Fibroblast of peridontal ligament (primary cell): ENCODE measurements at regions not wholly inside any gene's neighbourhood (a gene's known extent, or its start where the extent isn't known, plus 50 kb on each side); places are given as distances from the start of the nearest gene placed in this dataset.

Experiments used
- DNase-seq: peaks from one replicate; pipeline ENCODE4 v3.0.0-alpha.2; 2010; ENCODE audit errors: extremely low read depth

DNA sequence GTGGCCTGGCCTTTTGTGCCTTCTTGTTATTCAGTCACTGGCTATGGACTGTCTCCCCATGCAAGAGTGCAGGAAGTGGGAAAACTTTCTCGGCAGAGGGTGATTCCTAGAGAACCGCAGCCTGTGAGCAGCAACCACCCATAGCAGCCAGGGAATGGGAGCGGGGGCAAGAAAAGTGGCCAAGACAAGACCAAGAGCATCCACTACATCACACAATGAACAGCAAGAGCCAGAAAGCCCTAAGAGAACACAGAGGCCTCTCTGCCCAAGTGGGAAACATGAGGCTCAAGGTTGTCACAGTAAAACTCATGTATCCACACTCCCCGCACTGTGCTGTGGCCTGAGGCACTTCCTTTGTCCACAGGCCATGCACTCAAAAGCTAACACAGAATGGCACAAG, 129.1 kb upstream of the FSTL4 start:
- DNase-seq = no peak

DNA sequence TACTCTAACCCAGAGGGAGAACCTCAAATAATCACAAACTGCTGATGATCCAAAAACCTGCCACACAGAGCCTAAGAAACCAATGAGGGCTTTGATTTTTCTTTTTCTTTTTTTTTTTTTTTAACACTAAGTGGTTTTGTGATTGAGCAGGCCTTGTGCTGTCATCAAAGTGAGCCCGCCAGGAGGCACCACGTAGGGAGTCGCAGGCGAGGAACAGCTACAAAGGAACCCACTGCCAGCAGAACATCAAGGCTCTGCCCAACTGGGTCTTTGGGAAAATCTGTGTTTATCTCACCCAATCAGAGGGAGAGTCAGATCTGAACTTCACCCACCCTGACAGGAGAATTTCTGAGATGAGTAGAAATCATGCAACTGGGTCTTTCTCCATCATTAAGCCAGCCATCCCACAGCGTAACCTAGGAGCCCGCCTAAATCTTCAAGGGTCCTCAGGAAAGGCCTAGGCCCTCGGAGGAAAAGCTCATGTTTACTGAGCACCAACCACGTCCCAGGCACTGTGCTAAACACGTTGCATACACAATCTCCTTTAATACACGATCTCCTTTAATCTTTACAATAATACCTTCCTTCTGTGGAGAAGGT, 126.9 kb upstream of the FSTL4 start:
- DNase-seq = no peak

DNA sequence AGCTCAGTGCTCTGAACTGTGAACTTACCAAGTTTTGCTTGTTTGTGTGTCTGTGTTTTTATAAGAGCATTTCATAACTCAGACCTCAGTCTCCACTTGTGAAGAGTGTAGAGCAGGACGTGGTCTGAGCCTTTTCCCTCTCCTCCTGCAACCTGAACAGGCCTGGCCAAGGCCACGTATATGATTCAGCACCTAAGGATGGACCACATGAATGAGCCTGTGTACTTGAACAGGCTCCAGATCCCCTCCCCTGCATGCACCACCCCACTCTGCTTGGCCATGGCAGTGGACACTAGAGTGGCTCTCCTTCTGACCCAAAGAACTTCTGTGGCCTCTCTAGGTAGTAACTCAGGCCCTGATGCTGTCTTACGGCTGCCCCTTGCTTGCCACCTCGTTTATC, 125.9 kb upstream of the FSTL4 start:
- DNase-seq = no peak

GRCh38 chr5:133736512-133736911, 124.2 kb upstream of the FSTL4 start:
- DNase-seq = no peak

- no peak for DNase-seq
Observed at GRCh38 chr5:133735346-133735745, 123.0 kb upstream of the FSTL4 start.

DNA sequence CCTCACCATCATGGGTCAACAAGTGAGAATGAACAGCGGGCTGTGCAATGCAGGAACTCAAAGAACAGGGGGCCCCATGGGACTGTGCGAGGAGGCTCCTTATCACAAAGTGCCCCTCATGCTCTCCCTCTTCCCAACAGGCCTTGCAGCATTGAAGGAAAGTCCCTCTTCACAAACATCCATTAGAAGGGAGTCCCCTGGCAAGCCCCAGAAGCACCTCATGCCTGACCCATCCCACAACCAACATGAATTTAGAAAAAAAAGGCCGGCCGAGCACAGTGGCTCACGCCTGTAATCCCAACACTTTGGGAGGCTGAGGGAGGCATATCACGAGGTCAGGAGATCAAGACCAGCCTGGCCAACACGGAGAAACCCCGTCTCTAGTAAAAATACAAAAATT, 122.6 kb upstream of the FSTL4 start:
- no peak for DNase-seq

DNA sequence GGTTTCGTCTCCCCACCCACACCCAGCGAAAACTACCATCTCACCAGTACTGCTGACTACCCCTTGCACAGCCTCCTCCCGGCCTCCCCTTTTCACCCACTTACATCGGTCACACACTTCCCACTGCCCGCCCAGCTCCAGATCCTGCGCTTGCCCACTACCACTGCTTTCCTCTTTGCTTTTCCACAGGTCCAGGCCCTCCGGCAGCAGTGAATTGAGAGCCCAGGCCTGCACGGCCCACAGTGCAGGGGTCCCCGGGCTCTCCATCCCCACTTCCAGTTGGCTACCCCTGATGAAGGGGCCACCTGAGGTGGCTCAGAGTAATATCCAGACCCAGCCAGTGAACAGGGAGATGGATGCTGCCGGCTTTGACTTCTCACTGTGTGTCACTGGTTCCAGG, 120.2 kb upstream of the FSTL4 start:
- no peak for DNase-seq

DNA sequence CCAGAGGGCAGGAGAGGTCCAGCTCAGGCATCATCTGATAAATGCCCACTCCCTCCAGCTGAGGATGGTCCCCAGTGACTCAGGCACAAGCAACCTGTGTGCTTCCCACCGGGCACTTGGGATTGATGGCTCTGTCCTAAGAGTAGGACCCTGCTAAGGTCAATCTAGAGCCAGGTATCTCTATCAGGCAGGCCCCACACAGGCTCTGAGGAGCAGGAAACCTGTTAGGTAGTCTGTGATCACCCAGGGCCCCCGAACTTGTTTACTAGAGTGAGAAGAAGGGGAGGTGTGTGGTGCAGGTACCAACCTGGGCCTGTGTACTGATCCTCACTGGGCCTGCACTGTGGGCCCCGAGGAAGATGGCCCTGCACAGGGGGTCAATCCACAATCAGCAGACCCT, 119.6 kb upstream of the FSTL4 start:
- no peak for DNase-seq

DNA sequence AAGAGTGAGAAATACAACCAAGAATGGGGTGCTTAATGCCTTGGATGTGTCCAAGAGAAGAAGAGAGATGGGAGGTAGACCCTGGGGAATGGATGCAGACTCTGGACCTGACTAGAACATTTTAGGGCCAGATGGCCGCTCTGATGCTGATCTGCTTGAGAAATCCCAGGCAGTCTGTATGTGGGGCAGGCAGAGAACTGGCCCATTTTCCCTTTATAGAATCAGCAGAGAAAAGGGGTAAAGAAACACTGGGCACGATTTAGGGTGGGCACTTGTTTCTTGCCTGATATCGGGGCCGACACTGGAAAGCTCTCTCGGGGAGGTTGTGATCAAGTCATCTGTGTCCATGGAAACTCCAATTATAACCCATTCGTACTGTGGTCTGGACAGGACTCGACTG, 118.5 kb upstream of the FSTL4 start:
- DNase-seq = no peak

GRCh38 chr5:133730346-133730745, 118.0 kb upstream of the FSTL4 start:
- DNase-seq = no peak

DNA sequence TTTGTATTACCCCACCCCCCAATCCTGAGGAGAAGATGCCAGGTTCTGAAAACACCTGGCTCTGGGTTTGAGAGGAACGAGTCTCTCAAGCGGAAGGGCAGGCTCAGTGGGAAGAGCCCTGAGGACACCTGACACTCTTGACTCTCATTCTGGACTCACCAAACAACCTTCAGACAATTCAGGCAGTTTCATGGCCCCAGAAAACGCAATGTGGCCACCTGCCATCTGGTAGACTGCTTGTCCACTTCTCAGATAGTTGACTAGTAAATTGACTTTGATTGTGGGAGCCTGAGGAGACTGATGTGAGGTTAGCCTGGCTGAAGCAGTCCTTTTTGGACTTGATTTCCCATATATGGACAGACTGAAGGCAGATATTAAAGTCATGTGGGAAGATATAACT, 117.5 kb upstream of the FSTL4 start:
- no peak for DNase-seq

GRCh38 chr5:133728475-133728874, 116.1 kb upstream of the FSTL4 start:
- DNase-seq = peak; percentile 1

GRCh38 chr5:133727636-133728035, 115.3 kb upstream of the FSTL4 start:
- DNase-seq = no peak

DNA sequence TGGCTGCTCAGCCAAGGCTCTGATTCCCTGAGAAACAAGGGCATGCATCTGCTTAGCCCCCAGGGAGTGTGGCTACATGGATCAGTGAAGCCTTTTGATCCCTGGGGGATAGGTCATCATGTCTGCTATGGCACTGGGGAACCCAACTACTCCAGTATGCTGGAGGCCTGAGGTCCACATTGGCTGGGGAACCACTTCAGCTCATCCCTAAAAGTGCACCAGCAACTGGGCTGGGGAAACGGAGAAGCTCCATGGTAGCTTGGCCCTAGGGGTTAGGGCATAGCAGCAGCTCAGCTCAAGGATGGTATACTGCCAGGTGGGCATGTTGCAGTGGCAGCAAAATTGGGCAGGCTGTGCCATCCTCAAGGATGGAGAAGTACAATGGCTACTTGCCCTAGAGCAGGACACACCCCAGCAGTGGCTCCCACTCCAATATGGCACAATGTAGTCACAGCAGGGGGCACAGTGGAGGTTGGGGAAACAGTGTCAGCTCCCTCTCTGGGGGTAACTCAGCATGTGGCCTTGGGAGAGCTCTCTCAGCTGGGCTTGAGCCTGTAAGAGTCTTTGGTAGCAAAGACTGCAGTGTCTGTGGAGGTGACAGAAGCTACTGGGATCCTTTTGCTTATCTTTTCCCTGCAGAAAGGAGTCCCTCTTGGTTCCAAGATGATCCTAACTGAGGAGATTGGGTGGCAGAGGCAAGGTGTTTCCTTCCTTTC, 111.5 kb upstream of the FSTL4 start:
- DNase-seq = no peak

DNA sequence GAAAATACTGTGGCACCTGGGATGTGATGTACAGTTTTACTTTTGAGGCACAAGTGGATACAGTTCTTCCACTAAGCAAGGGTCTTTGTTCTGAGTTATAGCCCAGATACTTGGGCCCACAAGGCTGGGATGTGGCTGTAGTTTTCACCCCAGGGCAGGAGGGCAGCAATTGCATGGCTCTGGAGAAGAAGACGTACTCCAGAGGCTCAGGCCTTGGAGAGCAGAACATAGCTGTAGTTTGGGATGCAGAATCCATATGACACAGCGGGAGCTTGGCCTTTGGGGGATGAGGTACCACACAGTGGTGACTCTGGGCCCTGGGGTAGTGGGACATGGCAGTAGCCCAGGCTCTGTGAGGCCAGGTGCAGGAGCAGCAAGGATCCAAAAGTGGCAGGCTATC, 110.8 kb upstream of the FSTL4 start:
- no peak for DNase-seq

DNA sequence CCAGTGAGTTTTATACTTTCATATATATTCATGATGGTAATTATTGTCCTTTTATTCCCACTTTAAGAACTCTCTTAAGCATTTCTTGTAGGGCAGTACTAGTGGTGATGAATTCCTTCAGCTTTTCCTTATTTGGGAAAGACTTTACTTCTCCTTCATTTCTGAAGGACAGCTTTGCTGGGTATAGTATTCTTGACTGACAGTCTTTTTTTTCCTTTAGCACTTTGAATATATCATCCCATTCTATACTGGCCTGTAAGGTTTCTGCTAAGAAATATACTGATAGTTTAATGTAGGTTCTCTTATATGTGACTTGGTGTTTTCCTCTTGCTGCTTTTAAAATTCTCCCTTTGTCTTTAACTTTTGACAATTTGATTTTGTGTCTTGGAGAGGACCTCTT, 109.0 kb upstream of the FSTL4 start:
- DNase-seq = no peak

DNA sequence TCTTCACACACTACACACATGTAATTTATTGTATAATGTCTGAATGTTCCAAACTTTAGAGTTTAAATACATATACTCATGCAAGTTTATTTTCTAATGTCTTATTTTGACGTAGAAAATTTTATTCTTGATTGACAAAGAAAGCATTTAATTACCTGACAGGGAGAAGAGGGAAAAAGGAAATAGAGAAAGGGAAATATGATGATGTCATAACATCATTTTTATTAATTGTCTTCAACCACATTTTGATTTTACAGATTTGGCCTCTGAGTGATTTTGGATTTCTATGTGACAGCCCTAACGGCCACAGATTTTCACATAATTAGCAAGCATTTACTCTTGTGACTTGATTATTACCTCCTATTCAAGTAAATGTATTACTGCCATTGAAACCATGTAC, 106.1 kb upstream of the FSTL4 start:
- no peak for DNase-seq

DNA sequence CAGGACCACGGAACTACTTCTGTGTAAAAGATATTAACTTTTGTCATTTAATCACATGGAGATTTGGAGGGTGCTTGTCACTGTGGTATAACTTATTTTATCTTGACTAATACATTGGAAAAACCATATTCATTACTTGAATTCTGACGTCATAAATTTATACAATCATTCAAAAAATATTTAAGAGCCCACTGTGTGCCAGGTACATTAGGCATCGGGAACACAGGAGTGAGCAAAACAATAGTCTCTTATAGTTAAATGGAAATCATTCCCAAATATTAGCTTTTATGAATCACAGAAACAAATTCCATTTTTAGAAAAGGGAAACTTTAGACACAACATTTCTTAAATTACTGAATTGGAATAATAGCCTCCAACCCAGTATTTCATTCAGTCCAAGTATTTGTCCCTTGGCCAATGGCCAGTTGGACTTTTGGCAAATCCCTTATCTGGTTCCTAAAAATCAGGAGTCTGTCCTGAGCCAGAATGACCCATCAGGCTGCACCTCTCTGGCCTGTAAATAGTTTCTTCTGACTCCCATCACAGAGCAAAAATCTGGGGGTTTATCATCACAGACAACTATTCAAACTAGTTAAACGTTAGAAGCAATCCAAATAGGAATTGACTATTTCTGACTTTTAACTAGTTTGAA, 104.3 kb upstream of the FSTL4 start:
- no peak for DNase-seq

DNA sequence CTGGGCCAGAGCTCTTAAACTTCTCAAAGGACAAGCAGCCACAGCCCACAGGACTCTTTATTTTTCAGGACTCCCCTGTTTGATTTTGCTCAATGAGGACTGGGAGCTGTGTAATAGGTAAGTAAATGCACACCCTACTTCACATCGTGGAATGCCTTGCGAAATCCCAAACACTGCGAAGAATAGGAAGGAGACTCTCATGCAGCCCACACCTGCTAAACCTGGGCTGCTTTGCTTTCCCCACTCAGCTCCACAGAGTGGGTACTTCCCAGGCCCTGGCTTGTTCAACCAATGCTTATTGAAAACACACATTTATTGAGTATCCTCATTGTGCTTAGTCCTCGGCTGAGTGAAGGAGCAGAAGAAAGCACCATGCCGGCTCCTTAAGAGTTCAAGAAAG, 103.3 kb upstream of the FSTL4 start:
- no peak for DNase-seq

DNA sequence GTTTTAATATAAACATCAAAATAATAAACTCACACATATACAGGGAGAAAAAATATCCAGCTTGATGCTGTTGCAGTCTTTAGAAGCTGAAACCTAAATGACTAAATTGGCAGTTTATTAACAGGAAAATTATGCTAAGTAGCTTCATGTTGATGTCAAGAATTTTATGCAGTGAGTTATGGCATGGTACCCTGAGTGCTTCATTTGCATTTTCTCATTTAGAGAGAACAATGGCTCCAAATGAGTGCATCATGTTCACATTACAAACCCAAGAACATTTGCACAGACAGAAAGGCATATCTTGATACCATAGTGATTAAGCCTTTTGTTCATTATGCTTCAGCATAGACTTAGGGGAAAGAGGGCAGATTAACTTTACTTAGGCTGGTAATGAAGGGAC, 102.9 kb upstream of the FSTL4 start:
- no peak for DNase-seq

DNA sequence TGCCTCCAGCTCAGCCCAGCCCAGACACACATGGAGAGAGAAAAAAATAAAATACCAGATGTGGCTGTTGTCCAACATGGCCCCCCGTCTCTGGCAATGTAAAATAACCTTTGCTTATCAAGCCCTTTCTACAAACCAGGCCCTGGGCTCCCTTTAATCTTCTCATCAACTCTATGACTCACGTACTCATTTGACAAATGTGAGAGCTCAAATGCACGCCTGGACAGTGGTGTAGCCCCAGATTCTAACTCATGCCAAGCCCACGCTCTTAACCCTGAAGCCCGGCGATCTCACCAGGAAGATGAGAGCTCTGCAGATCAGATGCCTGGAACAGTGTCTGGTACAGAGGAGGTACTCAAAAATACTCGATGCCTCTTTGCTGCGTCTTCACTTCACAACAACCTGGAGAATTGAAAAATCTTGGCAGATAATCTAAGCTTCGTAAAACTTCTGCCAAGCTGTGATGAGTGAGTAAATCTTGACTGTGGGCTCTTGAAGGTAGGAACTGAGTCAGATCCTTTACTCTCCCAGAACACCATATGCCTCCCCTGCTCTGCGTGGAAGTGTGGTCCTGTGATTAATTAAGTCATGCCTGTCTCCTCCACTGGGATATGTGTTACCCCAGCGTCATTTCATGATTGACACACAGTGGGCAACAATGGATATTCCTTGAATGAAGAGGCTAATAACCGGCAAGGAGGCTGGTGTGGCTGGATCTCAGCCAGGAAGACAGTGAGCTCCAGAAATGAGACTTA, 102.0 kb upstream of the FSTL4 start:
- DNase-seq = no peak

DNA sequence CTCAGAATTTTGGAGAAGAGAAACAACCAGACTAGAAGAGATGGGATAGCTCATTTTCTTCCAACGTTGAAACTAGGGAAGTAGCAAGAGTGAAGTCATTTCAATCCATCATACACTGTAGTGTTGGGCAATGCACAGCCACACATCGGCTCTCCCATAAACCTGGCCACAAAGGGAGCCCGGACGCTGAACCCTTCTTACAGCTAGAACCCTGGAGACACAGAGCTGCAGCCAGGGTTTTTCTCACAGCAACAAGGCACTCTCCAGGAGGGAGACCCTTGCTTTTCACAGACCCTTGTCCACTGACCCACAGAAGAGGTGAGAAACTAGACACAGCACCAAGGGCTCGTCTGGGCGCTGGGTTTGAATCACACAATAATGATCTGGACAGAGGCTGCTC, 101.4 kb upstream of the FSTL4 start:
- DNase-seq = no peak

DNA sequence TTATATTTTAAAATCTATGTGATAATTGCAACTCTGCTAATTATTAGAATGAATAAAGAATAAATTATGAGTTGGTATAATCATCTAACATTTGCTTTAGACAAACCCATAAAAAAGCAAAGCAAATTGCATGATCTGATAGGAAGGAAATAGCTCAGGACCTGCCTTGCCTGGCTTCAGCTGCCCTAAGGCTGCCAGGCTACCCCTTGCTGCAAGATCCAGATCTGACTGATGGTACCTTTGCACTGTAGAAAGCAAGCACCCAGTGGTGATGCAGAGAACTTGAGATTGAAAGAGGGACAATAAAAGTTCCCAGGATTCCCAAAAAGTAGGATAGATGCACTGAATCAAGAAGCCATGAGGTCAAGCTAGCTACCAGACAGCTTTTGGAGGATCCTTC, 100.9 kb upstream of the FSTL4 start:
- DNase-seq = no peak
